LHCN-M2 (cell line): ENCODE measurements at regions not wholly inside any gene's neighbourhood (a gene's known extent, or its start where the extent isn't known, plus 50 kb on each side); places are given as distances from the start of the nearest gene placed in this dataset.
"Not testable (repeated sequence)": the region's sequence is repeated elsewhere in the genome, so short reads cannot be mapped to it uniquely, and the experiment has no call there.

Experiments used
- DNase-seq: peaks from one replicate; pipeline ENCODE4 v3.0.0-alpha.2; 2012; ENCODE audit warnings: low read depth

- DNase-seq, result no peak
Measured at GRCh38 chrX:3509934-3510333, 163.5 kb upstream of the MXRA5 start.

GRCh38 chrX:3504916-3505315, 158.5 kb upstream of the MXRA5 start:
- DNase-seq, result no peak

GRCh38 chrX:3501833-3502535, 155.5 kb upstream of the MXRA5 start:
- DNase-seq, result peak; percentile 88

- DNase-seq, result not testable (repeated sequence)
Measured at GRCh38 chrX:3495836-3496769, 149.7 kb upstream of the MXRA5 start.

GRCh38 chrX:3493605-3494004, 147.2 kb upstream of the MXRA5 start:
- DNase-seq, result no peak

GRCh38 chrX:3485727-3486126, 139.3 kb upstream of the MXRA5 start:
- DNase-seq, result no peak

GRCh38 chrX:3479026-3479425, 132.6 kb upstream of the MXRA5 start:
- DNase-seq, result no peak

GRCh38 chrX:3476973-3477372, 130.5 kb upstream of the MXRA5 start:
- DNase-seq, result no peak

- DNase-seq, result not testable (repeated sequence)
Measured at GRCh38 chrX:3470211-3470679, 123.8 kb upstream of the MXRA5 start.

- no peak for DNase-seq
Measured at GRCh38 chrX:3468031-3468430, 121.6 kb upstream of the MXRA5 start.

- no peak for DNase-seq
Measured at GRCh38 chrX:3465017-3465416, 118.6 kb upstream of the MXRA5 start.

- DNase-seq, result no peak
Measured at GRCh38 chrX:3462166-3462508, 115.7 kb upstream of the MXRA5 start.

- DNase-seq, result no peak
Measured at GRCh38 chrX:3461397-3462165, 115.1 kb upstream of the MXRA5 start.

- DNase-seq, result no peak
Measured at GRCh38 chrX:3455796-3456195, 109.3 kb upstream of the MXRA5 start.

GRCh38 chrX:3451571-3451970, 105.1 kb upstream of the MXRA5 start:
- peak; percentile 30 for DNase-seq

- DNase-seq, result no peak
Measured at GRCh38 chrX:3450881-3451570, 104.6 kb upstream of the MXRA5 start.

- DNase-seq, result no peak
Measured at GRCh38 chrX:3449287-3449686, 102.8 kb upstream of the MXRA5 start.

- DNase-seq, result no peak
Measured at GRCh38 chrX:3448563-3448962, 102.1 kb upstream of the MXRA5 start.

- DNase-seq, result no peak
Measured at GRCh38 chrX:3445806-3446490, 99.5 kb upstream of the MXRA5 start.

GRCh38 chrX:3443184-3443583, 96.7 kb upstream of the MXRA5 start:
- DNase-seq, result no peak

GRCh38 chrX:3442691-3443090, 96.2 kb upstream of the MXRA5 start:
- no peak for DNase-seq
